ENCODE measurements at regions not wholly inside any gene's neighbourhood (a gene's known extent, or its start where the extent isn't known, plus 50 kb on each side); places are given as distances from the start of the nearest gene placed in this dataset.

DNA sequence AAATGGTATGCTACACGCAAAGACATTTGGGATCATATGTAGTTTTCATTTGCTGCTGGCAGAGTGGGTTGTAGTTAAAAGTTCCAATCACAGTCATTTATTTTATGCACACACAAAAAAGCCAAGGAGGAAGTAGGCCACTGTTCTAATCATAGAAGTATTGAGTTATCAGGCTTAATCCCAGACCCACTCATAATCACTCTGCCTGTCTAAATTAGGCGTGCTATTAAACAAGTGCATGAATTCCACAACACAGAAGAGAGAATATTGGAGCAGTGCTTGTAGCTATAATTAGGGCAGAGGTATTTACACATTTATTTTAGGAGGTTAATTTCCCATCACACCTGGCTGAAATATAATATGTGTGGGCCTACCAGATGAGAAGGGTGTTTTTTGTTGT is 65.7 kb upstream of the FIGN start:
- 68 to 70% methylated on average over 2 of the region's 2 CpGs for WGBS, 2 donors (ENCODE audit: low coverage in 1 of 2)
- Histone ChIP-seq H3K27ac (no peak overlapping the region), H3K4me1 (peaks cover 0 to 10% (median 0%) of the 10 kb centered on the region in 3 donors), H3K36me3 (no peaks in the 10 kb centered on the region), H3K9me3 (no peaks in the 10 kb centered on the region), H3K27me3 (no peaks in the 10 kb centered on the region), H3K4me3 (no peak overlapping the region)
- TF ChIP-seq POLR2AphosphoS5 (IDR thresholded peaks at IDR 0.05) = no peak
- TF ChIP-seq EP300 (IDR thresholded peaks at IDR 0.05) = no peak
- TF ChIP-seq POLR2A (IDR thresholded peaks at IDR 0.05) = no peak
- TF ChIP-seq, protein P1, sequence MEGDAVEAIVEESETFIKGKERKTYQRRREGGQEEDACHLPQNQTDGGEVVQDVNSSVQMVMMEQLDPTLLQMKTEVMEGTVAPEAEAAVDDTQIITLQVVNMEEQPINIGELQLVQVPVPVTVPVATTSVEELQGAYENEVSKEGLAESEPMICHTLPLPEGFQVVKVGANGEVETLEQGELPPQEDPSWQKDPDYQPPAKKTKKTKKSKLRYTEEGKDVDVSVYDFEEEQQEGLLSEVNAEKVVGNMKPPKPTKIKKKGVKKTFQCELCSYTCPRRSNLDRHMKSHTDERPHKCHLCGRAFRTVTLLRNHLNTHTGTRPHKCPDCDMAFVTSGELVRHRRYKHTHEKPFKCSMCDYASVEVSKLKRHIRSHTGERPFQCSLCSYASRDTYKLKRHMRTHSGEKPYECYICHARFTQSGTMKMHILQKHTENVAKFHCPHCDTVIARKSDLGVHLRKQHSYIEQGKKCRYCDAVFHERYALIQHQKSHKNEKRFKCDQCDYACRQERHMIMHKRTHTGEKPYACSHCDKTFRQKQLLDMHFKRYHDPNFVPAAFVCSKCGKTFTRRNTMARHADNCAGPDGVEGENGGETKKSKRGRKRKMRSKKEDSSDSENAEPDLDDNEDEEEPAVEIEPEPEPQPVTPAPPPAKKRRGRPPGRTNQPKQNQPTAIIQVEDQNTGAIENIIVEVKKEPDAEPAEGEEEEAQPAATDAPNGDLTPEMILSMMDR (IDR thresholded peaks at IDR 0.05) = no peak
- ATAC-seq = no peak

DNA sequence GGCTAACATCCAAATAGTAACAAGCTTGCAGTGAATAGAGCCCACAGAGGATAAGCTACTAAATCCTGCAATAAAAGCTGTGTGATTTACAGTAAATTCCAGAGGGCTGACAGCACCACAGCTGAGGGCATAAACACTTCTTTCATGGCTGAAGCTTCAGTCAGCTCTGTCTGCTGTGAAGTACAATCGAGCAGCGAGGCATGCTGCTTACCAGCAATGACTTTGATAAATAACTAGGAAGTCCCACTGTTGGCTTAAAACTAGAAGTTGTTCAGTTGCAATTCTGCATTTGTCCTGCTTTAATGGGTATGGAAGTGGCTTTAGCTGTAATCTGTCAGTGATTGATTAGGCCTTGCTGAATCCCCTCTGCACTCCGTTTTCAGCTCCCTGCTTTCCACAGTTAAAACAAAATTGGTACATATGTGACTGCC is 65.2 kb upstream of the FIGN start:
- WGBS, 2 donors (ENCODE audit: low coverage in 1 of 2) = 29 to 47% methylated on average over 3 of the region's 3 CpGs

GRCh38 chr2:163799807-163800206 is 64.0 kb upstream of the FIGN start:
- H3K9me3 ChIP-seq = no peaks in the 10 kb centered on the region
- no peak for ATAC-seq
- 58 to 66% methylated on average over 2 of the region's 2 CpGs for WGBS, 2 donors (ENCODE audit: low coverage in 1 of 2)
- H3K4me3 ChIP-seq = no peak overlapping the region
- H3K4me1 ChIP-seq = peaks cover 0 to 10% (median 0%) of the 10 kb centered on the region in 3 donors
- no peak overlapping the region for H3K27ac ChIP-seq
- no peaks in the 10 kb centered on the region for H3K27me3 ChIP-seq
- no peak for TF ChIP-seq POLR2A (IDR thresholded peaks at IDR 0.05)
- TF ChIP-seq EP300 (IDR thresholded peaks at IDR 0.05) = no peak
- no peak for TF ChIP-seq POLR2AphosphoS5 (IDR thresholded peaks at IDR 0.05)
- no peaks in the 10 kb centered on the region for H3K36me3 ChIP-seq

More for the DNA sequence above, 65.2 kb upstream of the FIGN start:
- Histone ChIP-seq H3K4me3 (no peak overlapping the region), H3K4me1 (peaks cover 0 to 10% (median 0%) of the 10 kb centered on the region in 3 donors), H3K9me3 (no peaks in the 10 kb centered on the region), H3K36me3 (no peaks in the 10 kb centered on the region), H3K27ac (no peak overlapping the region), H3K27me3 (no peaks in the 10 kb centered on the region)
- no peak for ATAC-seq
- TF ChIP-seq POLR2A (IDR thresholded peaks at IDR 0.05) (no peak), EP300 (IDR thresholded peaks at IDR 0.05) (no peak), POLR2AphosphoS5 (IDR thresholded peaks at IDR 0.05) (no peak)
- TF ChIP-seq, protein P1 (IDR thresholded peaks at IDR 0.05) = no peak

DNA sequence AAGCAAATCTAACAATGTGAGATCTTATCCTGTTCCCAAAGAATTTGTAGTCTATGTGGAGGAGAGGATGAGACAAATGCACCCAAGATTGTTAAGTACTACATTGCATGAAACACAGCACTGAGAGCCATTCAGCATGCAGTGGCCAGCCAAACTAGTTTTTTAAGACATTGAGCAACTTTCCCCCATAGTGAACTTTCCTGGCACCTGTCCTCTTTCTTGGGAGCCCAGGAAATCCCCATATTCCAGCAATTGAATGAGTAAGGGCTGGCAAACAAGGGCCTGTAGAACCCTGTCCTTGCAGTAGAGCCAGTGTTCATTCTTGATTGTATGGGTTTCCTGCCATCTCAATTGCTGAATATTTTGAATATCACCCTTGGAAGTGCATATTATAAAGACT is 58.8 kb upstream of the FIGN start:
- Histone ChIP-seq H3K27me3 (no peaks in the 10 kb centered on the region), H3K9me3 (no peaks in the 10 kb centered on the region), H3K4me3 (no peak overlapping the region), H3K27ac (no peak overlapping the region), H3K36me3 (no peaks in the 10 kb centered on the region), H3K4me1 (no peaks in the 10 kb centered on the region)
- no peak for ATAC-seq
- TF ChIP-seq, protein P1 (IDR thresholded peaks at IDR 0.05) = no peak
- TF ChIP-seq EP300 (IDR thresholded peaks at IDR 0.05) (no peak), POLR2AphosphoS5 (IDR thresholded peaks at IDR 0.05) (no peak), POLR2A (IDR thresholded peaks at IDR 0.05) (no peak)

Small RNAs in the stretch of these regions (small RNA-seq; reads per million reads assigned to genes)
- 0 reads per million in 4 donors for gene CYP2C56P

All from gastroesophageal sphincter (tissue), 4 donors.